MM.1S (cell line): ENCODE measurements at regions not wholly inside any gene's neighbourhood (a gene's known extent, or its start where the extent isn't known, plus 50 kb on each side); places are given as distances from the start of the nearest gene placed in this dataset.

Experiments
- DNase-seq: peaks from one replicate; pipeline ENCODE4 v3.0.0-alpha.2; 2015
- H2AFZ ChIP-seq: fragments of 300-600 bp; sonication (generic); 2 replicates; pipeline ENCODE4 v1.6.0; 2016; ENCODE audit warnings: antibody characterized with exemption, low read length
- H3F3A ChIP-seq: fragments of 300-600 bp; sonication (generic); 2 replicates; pipeline ENCODE4 v1.6.1; 2016; ENCODE audit warnings: mild to moderate bottlenecking, antibody characterized with exemption, low read length, moderate library complexity, mixed read lengths; ENCODE audit not compliant: insufficient read depth
- H3K27ac ChIP-seq: fragments of 300-600 bp; sonication (generic); 2 replicates; pipeline ENCODE4 v1.5.1; 2016; ENCODE audit warnings: mild to moderate bottlenecking, low read length
- H3K27me3 ChIP-seq: fragments of 300-600 bp; sonication (generic); replicated peaks from 2 replicates; pipeline ENCODE4 v1.6.0; 2016; ENCODE audit warnings: low read length; ENCODE audit not compliant: insufficient read depth
- H3K36me3 ChIP-seq: fragments of 300-600 bp; sonication (generic); replicated peaks from 2 replicates; pipeline ENCODE4 v1.6.1; 2016; ENCODE audit warnings: mild to moderate bottlenecking, low read length, mixed read lengths; ENCODE audit not compliant: insufficient read depth
- H3K4me1 ChIP-seq: fragments of 300-600 bp; sonication (generic); 2 replicates; pipeline ENCODE4 v1.6.1; 2016; ENCODE audit warnings: low read length, mixed read lengths
- H3K4me2 ChIP-seq: fragments of 300-600 bp; sonication (generic); 2 replicates; pipeline ENCODE4 v1.6.0; 2016; ENCODE audit warnings: low read depth, low read length
- H3K4me3 ChIP-seq: fragments of 300-600 bp; sonication (generic); 2 replicates; pipeline ENCODE4 v1.5.1; 2016; ENCODE audit warnings: low read length, mixed read lengths
- H3K79me2 ChIP-seq: fragments of 300-600 bp; sonication (generic); 2 replicates; pipeline ENCODE4 v1.6.1; 2016; ENCODE audit warnings: mixed run types, low read length, mixed read lengths
- H3K9ac ChIP-seq: fragments of 300-600 bp; sonication (generic); 2 replicates; pipeline ENCODE4 v1.6.1; 2016; ENCODE audit warnings: low read length, mixed read lengths
- H3K9me2 ChIP-seq: fragments of 300-600 bp; sonication (generic); replicated peaks from 2 replicates; pipeline ENCODE4 v1.6.1; 2016; ENCODE audit warnings: mild to moderate bottlenecking, low read length, mixed read lengths; ENCODE audit not compliant: insufficient read depth
- H3K9me3 ChIP-seq: fragments of 300-600 bp; sonication (generic); replicated peaks from 2 replicates; pipeline ENCODE4 v1.6.1; 2016; ENCODE audit warnings: mild to moderate bottlenecking, low read length, mixed read lengths; ENCODE audit not compliant: insufficient read depth
- H4K20me1 ChIP-seq: fragments of 300-600 bp; sonication (generic); 2 replicates; pipeline ENCODE4 v1.6.1; 2016; ENCODE audit warnings: mild to moderate bottlenecking, low read length, moderate library complexity, mixed read lengths; ENCODE audit not compliant: insufficient read depth
- EZH2 ChIP-seq: fragments of 300-600 bp; sonication (generic); optimal IDR thresholded peaks from 2 replicates; pipeline ENCODE3; 2017; ENCODE audit warnings: low read depth, mild to moderate bottlenecking, antibody characterized with exemption, low read length, mixed read lengths
- EZH2phosphoT487 ChIP-seq: fragments of 300-600 bp; sonication (generic); IDR thresholded peaks from 2 replicates; pipeline ENCODE4 v1.6.1; 2018; ENCODE audit warnings: antibody characterized with exemption, low read length
- TF ChIP-seq, protein P1 (sequence below): fragments of 300-600 bp; sonication (generic); IDR thresholded peaks from 2 replicates; pipeline ENCODE4 v1.5.1; 2016; ENCODE audit warnings: antibody characterized with exemption, low read length, mixed read lengths

DNA sequence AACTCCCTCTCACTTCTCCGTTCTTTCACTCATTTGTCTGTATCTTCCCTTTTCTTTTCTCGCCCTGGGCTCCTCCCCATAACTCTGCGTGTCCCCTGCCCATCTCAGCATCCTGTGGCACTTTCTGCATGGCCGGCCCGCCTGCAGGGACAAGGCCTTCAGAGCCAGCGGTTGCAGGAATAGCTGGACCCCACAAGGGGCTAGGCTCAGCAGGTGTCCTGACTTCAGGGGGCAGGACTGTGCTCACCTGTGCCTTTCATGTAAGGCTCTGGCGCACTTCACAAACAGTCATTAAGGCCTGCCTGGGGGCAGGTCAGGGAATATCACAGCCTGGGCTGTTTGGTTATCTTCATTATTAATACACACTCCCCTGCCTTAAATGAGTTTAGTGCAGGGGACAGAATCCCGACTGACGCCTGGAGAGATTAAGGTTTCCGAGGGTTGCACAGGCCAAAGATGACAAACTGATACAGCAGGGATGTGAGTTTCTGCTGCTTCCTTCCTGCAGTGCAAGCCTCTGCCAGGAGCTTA is 768.8 kb upstream of the TBX3 start:
- Histone ChIP-seq H3K27me3 (no peaks in the 10 kb centered on the region), H3K9me3 (no peaks in the 10 kb centered on the region), H3F3A (no peaks in the 10 kb centered on the region), H3K36me3 (no peaks in the 10 kb centered on the region), H3K9ac (no peak overlapping the region), H4K20me1 (no peaks in the 10 kb centered on the region), H2AFZ (no peak overlapping the region), H3K27ac (no peak overlapping the region), H3K4me3 (no peak overlapping the region), H3K4me2 (no peak overlapping the region), H3K79me2 (no peaks in the 10 kb centered on the region), H3K4me1 (no peaks in the 10 kb centered on the region), H3K9me2 (no peaks in the 10 kb centered on the region)
- DNase-seq: no peak
- TF ChIP-seq EZH2phosphoT487: no peak
- TF ChIP-seq, protein P1, sequence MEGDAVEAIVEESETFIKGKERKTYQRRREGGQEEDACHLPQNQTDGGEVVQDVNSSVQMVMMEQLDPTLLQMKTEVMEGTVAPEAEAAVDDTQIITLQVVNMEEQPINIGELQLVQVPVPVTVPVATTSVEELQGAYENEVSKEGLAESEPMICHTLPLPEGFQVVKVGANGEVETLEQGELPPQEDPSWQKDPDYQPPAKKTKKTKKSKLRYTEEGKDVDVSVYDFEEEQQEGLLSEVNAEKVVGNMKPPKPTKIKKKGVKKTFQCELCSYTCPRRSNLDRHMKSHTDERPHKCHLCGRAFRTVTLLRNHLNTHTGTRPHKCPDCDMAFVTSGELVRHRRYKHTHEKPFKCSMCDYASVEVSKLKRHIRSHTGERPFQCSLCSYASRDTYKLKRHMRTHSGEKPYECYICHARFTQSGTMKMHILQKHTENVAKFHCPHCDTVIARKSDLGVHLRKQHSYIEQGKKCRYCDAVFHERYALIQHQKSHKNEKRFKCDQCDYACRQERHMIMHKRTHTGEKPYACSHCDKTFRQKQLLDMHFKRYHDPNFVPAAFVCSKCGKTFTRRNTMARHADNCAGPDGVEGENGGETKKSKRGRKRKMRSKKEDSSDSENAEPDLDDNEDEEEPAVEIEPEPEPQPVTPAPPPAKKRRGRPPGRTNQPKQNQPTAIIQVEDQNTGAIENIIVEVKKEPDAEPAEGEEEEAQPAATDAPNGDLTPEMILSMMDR: no peak
- no peak for TF ChIP-seq EZH2

DNA sequence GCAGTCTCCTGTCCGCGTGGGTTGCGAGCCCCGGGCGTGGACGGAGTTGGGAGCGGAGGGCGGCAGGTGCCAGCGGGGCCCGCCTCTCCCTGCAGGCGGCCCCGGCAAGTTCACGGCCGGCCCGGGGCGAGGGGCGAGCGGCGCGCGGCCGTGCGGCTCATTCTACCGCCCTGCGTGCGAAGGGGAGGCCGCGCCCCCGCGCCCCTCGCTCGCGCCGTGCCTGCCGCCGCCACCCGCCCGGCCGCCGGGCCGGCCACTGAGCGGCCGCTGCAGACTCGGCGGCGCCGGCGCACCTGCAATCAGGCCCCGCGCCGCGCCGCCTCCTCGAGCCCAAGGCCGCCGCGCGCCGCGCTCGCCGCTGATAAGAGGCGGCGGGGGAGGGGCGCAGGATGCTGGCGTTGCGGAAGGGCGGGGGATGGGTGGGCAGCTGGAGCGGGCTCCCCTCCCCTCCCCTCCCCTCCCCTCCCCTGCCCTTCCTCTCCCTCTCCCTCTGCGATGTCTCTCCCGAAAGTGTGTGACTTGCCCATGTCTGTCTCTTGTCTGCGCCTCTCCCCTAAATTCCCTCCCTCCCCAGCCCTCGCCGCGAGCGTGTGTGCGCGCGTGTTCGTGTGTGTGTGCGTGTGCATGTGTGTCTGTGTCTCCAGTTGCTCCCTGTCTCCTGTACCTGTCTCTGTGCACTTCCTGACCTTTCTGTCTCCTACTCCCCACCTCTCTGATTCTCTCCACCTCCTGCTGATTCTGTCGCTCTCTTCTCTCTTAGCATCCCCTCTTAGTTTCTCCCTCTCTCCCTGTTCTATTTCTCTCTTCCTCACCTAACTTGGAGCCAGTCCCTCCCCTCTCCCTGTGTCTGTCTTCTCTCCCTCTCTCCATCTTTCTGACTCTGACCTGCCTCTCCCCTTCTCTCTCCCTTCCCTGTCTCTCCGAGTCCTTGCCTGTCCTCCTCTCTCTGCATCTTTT is 768.1 kb upstream of the TBX3 start:
- H3K9me2 ChIP-seq: no peaks in the 10 kb centered on the region
- no peaks in the 10 kb centered on the region for H3K79me2 ChIP-seq
- H3K9ac ChIP-seq: no peak overlapping the region
- no peaks in the 10 kb centered on the region for H3K27me3 ChIP-seq
- peak; percentile 6 for DNase-seq
- H3F3A ChIP-seq: no peaks in the 10 kb centered on the region
- H3K4me3 ChIP-seq: no peak overlapping the region
- H3K4me1 ChIP-seq: no peaks in the 10 kb centered on the region
- peak overlapping the region; percentile 34; the same call in 1 of the 2 replicates for H3K4me2 ChIP-seq
- TF ChIP-seq EZH2: no peak
- TF ChIP-seq, protein P1: no peak
- no peak for TF ChIP-seq EZH2phosphoT487
- no peaks in the 10 kb centered on the region for H3K36me3 ChIP-seq
- H4K20me1 ChIP-seq: no peaks in the 10 kb centered on the region
- H3K27ac ChIP-seq: no peak overlapping the region
- no peak overlapping the region for H2AFZ ChIP-seq
- no peaks in the 10 kb centered on the region for H3K9me3 ChIP-seq

DNA sequence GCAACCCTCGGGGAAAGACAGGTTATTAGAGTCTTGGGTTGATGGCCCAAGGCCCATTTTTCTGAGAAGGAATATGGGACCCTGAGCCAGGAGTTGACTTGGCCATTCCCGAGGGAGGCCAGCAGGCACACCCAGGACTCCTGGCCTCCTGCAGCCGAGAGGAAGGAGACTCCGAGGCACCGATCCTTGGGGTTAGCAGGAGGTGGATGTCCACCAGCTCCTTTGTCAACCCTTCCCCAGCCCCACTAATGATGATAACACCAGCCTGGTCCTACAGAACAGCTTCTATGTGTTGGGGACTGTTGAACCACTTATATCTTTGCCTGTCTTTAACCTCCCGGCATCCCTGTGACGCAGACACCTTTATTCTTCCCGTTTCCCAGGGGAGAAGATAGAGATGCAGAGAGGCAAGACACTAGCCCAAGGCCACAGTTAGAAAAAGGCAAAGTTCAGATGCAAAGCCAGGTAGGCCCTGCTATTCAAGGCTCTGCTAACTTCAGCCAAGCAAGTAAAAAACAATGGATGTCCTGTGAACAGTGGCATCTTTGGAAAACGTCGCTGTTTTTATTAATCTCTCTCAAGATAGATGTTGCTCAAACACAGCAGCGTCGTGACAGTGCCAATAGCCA is 767.3 kb upstream of the TBX3 start:
- peak overlapping the region; percentile 34; the same call in 1 of the 2 replicates for H3K4me2 ChIP-seq
- H3K9me3 ChIP-seq: no peaks in the 10 kb centered on the region
- no peaks in the 10 kb centered on the region for H4K20me1 ChIP-seq
- no peaks in the 10 kb centered on the region for H3K36me3 ChIP-seq
- H2AFZ ChIP-seq: no peak overlapping the region
- H3K4me1 ChIP-seq: no peaks in the 10 kb centered on the region
- no peaks in the 10 kb centered on the region for H3K27me3 ChIP-seq
- no peaks in the 10 kb centered on the region for H3F3A ChIP-seq
- no peaks in the 10 kb centered on the region for H3K9me2 ChIP-seq
- TF ChIP-seq EZH2phosphoT487 (no peak), EZH2 (no peak)
- TF ChIP-seq, protein P1: no peak
- no peak overlapping the region for H3K4me3 ChIP-seq
- no peak for DNase-seq
- no peak overlapping the region for H3K9ac ChIP-seq
- H3K27ac ChIP-seq: no peak overlapping the region
- no peaks in the 10 kb centered on the region for H3K79me2 ChIP-seq
